Superior temporal gyrus (tissue), 1 donor: ENCODE measurements at regions not wholly inside any gene's neighbourhood (a gene's known extent, or its start where the extent isn't known, plus 50 kb on each side); places are given as distances from the start of the nearest gene placed in this dataset.
"Not testable (repeated sequence)": the region's sequence is repeated elsewhere in the genome, so short reads cannot be mapped to it uniquely, and the experiment has no call there.

Source experiments
- DNase-seq: peaks from one replicate; pipeline ENCODE4 v3.0.0-alpha.2; 2016; ENCODE audit errors: extremely low spot score

- DNase-seq, result no peak
Measured at GRCh38 chr1:157269656-157270375, 131.6 kb upstream of the ETV3 start.

GRCh38 chr1:157262891-157263290 lies 124.7 kb upstream of the ETV3 start:
- DNase-seq, result no peak

- no peak for DNase-seq
Measured at GRCh38 chr1:157262422-157262821, 124.2 kb upstream of the ETV3 start.

- DNase-seq, result not testable (repeated sequence)
Measured at GRCh38 chr1:157255891-157256290, 117.7 kb upstream of the ETV3 start.

GRCh38 chr1:157254183-157254582 lies 116.0 kb upstream of the ETV3 start:
- DNase-seq, result not testable (repeated sequence)

- DNase-seq, result no peak
Measured at GRCh38 chr1:157252473-157252872, 114.3 kb upstream of the ETV3 start.

- DNase-seq, result no peak
Measured at GRCh38 chr1:157249739-157250138, 111.5 kb upstream of the ETV3 start.

GRCh38 chr1:157249326-157249725 lies 111.1 kb upstream of the ETV3 start:
- no peak for DNase-seq

- not testable (repeated sequence) for DNase-seq
Measured at GRCh38 chr1:157247764-157248049, 109.5 kb upstream of the ETV3 start.

GRCh38 chr1:157247005-157247763 lies 109.0 kb upstream of the ETV3 start:
- no peak for DNase-seq

GRCh38 chr1:157245823-157246222 lies 107.6 kb upstream of the ETV3 start:
- DNase-seq, result no peak

- DNase-seq, result no peak
Measured at GRCh38 chr1:157241185-157241538, 103.0 kb upstream of the ETV3 start.

- no peak for DNase-seq
Measured at GRCh38 chr1:157240495-157241184, 102.4 kb upstream of the ETV3 start.

GRCh38 chr1:157239936-157240335 lies 101.7 kb upstream of the ETV3 start:
- DNase-seq, result no peak

- DNase-seq, result no peak
Measured at GRCh38 chr1:157238585-157238984, 100.4 kb upstream of the ETV3 start.

GRCh38 chr1:157237981-157238380 lies 99.8 kb upstream of the ETV3 start:
- DNase-seq, result no peak

GRCh38 chr1:157237522-157237921 lies 99.3 kb upstream of the ETV3 start:
- DNase-seq, result no peak

GRCh38 chr1:157236072-157236471 lies 97.9 kb upstream of the ETV3 start:
- DNase-seq, result no peak

- no peak for DNase-seq
Measured at GRCh38 chr1:157235307-157235706, 97.1 kb upstream of the ETV3 start.

- no peak for DNase-seq
Measured at GRCh38 chr1:157234705-157235273, 96.6 kb upstream of the ETV3 start.

GRCh38 chr1:157233131-157233530 lies 94.9 kb upstream of the ETV3 start:
- DNase-seq, result no peak

- DNase-seq, result no peak
Measured at GRCh38 chr1:157231846-157232525, 93.8 kb upstream of the ETV3 start.
